Common myeloid progenitor, CD34-positive (primary cell): ENCODE measurements at regions not wholly inside any gene's neighbourhood (a gene's known extent, or its start where the extent isn't known, plus 50 kb on each side); places are given as distances from the start of the nearest gene placed in this dataset.

Experiments
- CTCF ChIA-PET: fragments of 350-600 bp; sonication (Branson Sonifier 250); formaldehyde crosslinking; loops from one replicate; lab custom pipeline; 2021; ENCODE audit warnings: antibody characterized with exemption; lab: Charles Lee
- POLR2A ChIA-PET: fragments of 350-600 bp; sonication (Branson Sonifier 250); formaldehyde crosslinking; loops from one replicate; lab custom pipeline; 2021; ENCODE audit warnings: antibody characterized with exemption; lab: Charles Lee
- DNase-seq, 3 donors: peaks; one replicate each; pipeline versions ENCODE4 v3.0.0 to v3.0.0-alpha.2; 2013
- H3K27ac ChIP-seq, 2 experiments: 1 replicate in 1 of 2; 2 replicates in 1 of 2; pipeline ENCODE4 v1.7.0; 2013; ENCODE audit warnings: inconsistent platforms in 2 of 2, low read length in 2 of 2, mild to moderate bottlenecking in 2 of 2, low read depth in 1 of 2, moderate library complexity in 1 of 2; ENCODE audit not compliant: severe bottlenecking in 2 of 2, insufficient read depth in 1 of 2, poor library complexity in 1 of 2
- H3K27me3 ChIP-seq, 5 experiments: replicated peaks in 2 of 5; 1 replicate in 3 of 5; 2 replicates in 2 of 5; pipeline versions ENCODE4 v1.6.1 to v1.7.0; 2013; ENCODE audit warnings: low read length in 4 of 5, mild to moderate bottlenecking in 2 of 5, moderate library complexity in 2 of 5, inconsistent platforms in 1 of 5; ENCODE audit not compliant: insufficient read depth in 5 of 5, control insufficient read depth in 4 of 5
- H3K36me3 ChIP-seq, 4 experiments: 1 replicate in 2 of 4; 2 replicates in 2 of 4; pipeline versions ENCODE4 v1.6.1 to v1.7.0; 2013; ENCODE audit warnings: low read length in 3 of 4, control low read depth in 1 of 4, mild to moderate bottlenecking in 1 of 4; ENCODE audit not compliant: control insufficient read depth in 4 of 4, insufficient read depth in 4 of 4
- H3K4me1 ChIP-seq, 4 experiments: 1 replicate in 3 of 4; 2 replicates in 1 of 4; pipeline versions ENCODE4 v1.6.1 to v1.7.1; 2013; ENCODE audit warnings: low read length in 3 of 4, mild to moderate bottlenecking in 3 of 4, control low read depth in 1 of 4, inconsistent platforms in 1 of 4, moderate library complexity in 1 of 4; ENCODE audit not compliant: control insufficient read depth in 4 of 4, insufficient read depth in 4 of 4; ENCODE audit errors: control extremely low read depth in 1 of 4
- H3K4me3 ChIP-seq, 7 experiments: 1 replicate in 4 of 7; 2 replicates in 3 of 7; pipeline versions ENCODE4 v1.5.1 to v1.7.0; 2013; ENCODE audit warnings: mild to moderate bottlenecking in 7 of 7, low read length in 6 of 7, moderate library complexity in 6 of 7, inconsistent platforms in 2 of 7, low read depth in 2 of 7, control low read depth in 1 of 7; ENCODE audit not compliant: insufficient read depth in 4 of 7, control insufficient read depth in 1 of 7; ENCODE audit errors: extremely low read depth in 1 of 7
- H3K9me3 ChIP-seq, 5 experiments: 1 replicate in 4 of 5; 2 replicates in 1 of 5; pipeline versions ENCODE4 v1.6.1 to v1.7.1; 2013; ENCODE audit warnings: low read length in 4 of 5, mild to moderate bottlenecking in 2 of 5, inconsistent platforms in 1 of 5, low read depth in 1 of 5, moderate library complexity in 1 of 5; ENCODE audit not compliant: control insufficient read depth in 4 of 5, insufficient read depth in 2 of 5; ENCODE audit errors: control extremely low read depth in 1 of 5
- WGBS: methylation state at CpG from one replicate; pipeline ENCODE4 v1.1.5; 2013; ENCODE audit not compliant: insufficient coverage; 5-methylcytosine and 5-hydroxymethylcytosine counted together

GRCh38 chr15:98387866-98388265, 260.5 kb upstream of the IGF1R start:
- H3K36me3 ChIP-seq, result no peaks in the 10 kb centered on the region
- H3K4me3 ChIP-seq, result no peak overlapping the region
- ChIA-PET POLR2A (no interaction called here), CTCF (no interaction called here)
- no peaks in the 10 kb centered on the region for H3K9me3 ChIP-seq
- 100% methylated on average over 2 of the region's 2 CpGs for WGBS
- DNase-seq, result no peak
- no peak overlapping the region for H3K27ac ChIP-seq
- H3K4me1 ChIP-seq, result no peaks in the 10 kb centered on the region
- H3K27me3 ChIP-seq, result peaks cover 3 to 16% (median 4%) of the 10 kb centered on the region in 5 experiments

GRCh38 chr15:98390946-98391530, 257.3 kb upstream of the IGF1R start:
- CTCF ChIA-PET, result no interaction called here

GRCh38 chr15:98391568-98391967, 256.8 kb upstream of the IGF1R start:
- H3K27me3 ChIP-seq, result peaks cover 0 to 19% (median 5%) of the 10 kb centered on the region in 5 experiments
- POLR2A ChIA-PET, result no interaction called here
- 97% methylated on average over 7 of the region's 7 CpGs for WGBS
- H3K9me3 ChIP-seq, result no peaks in the 10 kb centered on the region
- H3K4me3 ChIP-seq, result no peak overlapping the region
- H3K4me1 ChIP-seq, result no peaks in the 10 kb centered on the region
- CTCF ChIA-PET, result no interaction called here
- no peak for DNase-seq
- no peak overlapping the region for H3K27ac ChIP-seq
- no peaks in the 10 kb centered on the region for H3K36me3 ChIP-seq

More at GRCh38 chr15:98390946-98391530, 257.3 kb upstream of the IGF1R start:
- H3K4me3 ChIP-seq, result no peak overlapping the region
- no peaks in the 10 kb centered on the region for H3K36me3 ChIP-seq
- POLR2A ChIA-PET, result no interaction called here
- peaks cover 3 to 19% (median 5%) of the 10 kb centered on the region in 5 experiments for H3K27me3 ChIP-seq
- H3K27ac ChIP-seq, result no peak overlapping the region
- no peak for DNase-seq
- H3K9me3 ChIP-seq, result no peaks in the 10 kb centered on the region
- 97% methylated on average over 6 of the region's 7 CpGs for WGBS
- no peaks in the 10 kb centered on the region for H3K4me1 ChIP-seq

- Histone ChIP-seq H3K4me3 (no peak overlapping the region), H3K36me3 (no peaks in the 10 kb centered on the region), H3K27ac (no peak overlapping the region), H3K27me3 (peaks cover 0 to 24% (median 10%) of the 10 kb centered on the region in 5 experiments), H3K9me3 (no peaks in the 10 kb centered on the region), H3K4me1 (no peaks in the 10 kb centered on the region)
- ChIA-PET POLR2A (no interaction called here), CTCF (interaction anchor here (1.4 kb wide), 1 partner anchor 10 kb away, joined by 3 read pairs; no protein-coding TSS in a partner anchor)
- 85% methylated on average over 9 of the region's 9 CpGs for WGBS
- no peak for DNase-seq
These were observed 254.9 kb upstream of the IGF1R start for GRCh38 chr15:98393471-98393870.

GRCh38 chr15:98394546-98394945, 253.8 kb upstream of the IGF1R start:
- CTCF ChIA-PET, result no interaction called here
- no peak overlapping the region for H3K27ac ChIP-seq
- POLR2A ChIA-PET, result no interaction called here
- H3K9me3 ChIP-seq, result no peaks in the 10 kb centered on the region
- no peak overlapping the region for H3K4me3 ChIP-seq
- WGBS, result 84% methylated on average over 8 of the region's 10 CpGs
- H3K36me3 ChIP-seq, result no peaks in the 10 kb centered on the region
- H3K27me3 ChIP-seq, result peaks cover 0 to 24% (median 10%) of the 10 kb centered on the region in 5 experiments
- no peaks in the 10 kb centered on the region for H3K4me1 ChIP-seq
- no peak for DNase-seq

- H3K9me3 ChIP-seq, result no peaks in the 10 kb centered on the region
- POLR2A ChIA-PET, result no interaction called here
- no peak overlapping the region for H3K4me3 ChIP-seq
- DNase-seq, result no peak
- H3K27ac ChIP-seq, result no peak overlapping the region
- peaks cover 0 to 24% (median 12%) of the 10 kb centered on the region in 5 experiments for H3K27me3 ChIP-seq
- no peaks in the 10 kb centered on the region for H3K4me1 ChIP-seq
- H3K36me3 ChIP-seq, result no peaks in the 10 kb centered on the region
- CTCF ChIA-PET, result no interaction called here
- 100% methylated on average over 4 of the region's 6 CpGs for WGBS
These were observed 252.2 kb upstream of the IGF1R start for GRCh38 chr15:98395974-98396610.

- 93% methylated on average over 8 of the region's 8 CpGs for whole genome bisulfite sequencing
- Histone ChIP-seq H3K9me3 (no peaks in the 10 kb centered on the region), H3K4me3 (no peak overlapping the region), H3K36me3 (no peaks in the 10 kb centered on the region), H3K4me1 (no peaks in the 10 kb centered on the region), H3K27me3 (peaks cover 0 to 24% (median 15%) of the 10 kb centered on the region in 5 experiments), H3K27ac (no peak overlapping the region)
- DNase-seq, result no peak
- ChIA-PET POLR2A (no interaction called here), CTCF (no interaction called here)
These were observed 250.9 kb upstream of the IGF1R start for GRCh38 chr15:98397419-98397818.
